Heart left ventricle (tissue), 16 donors: ENCODE measurements at regions not wholly inside any gene's neighbourhood (a gene's known extent, or its start where the extent isn't known, plus 50 kb on each side); places are given as distances from the start of the nearest gene placed in this dataset.

ENCODE experiments used
- ATAC-seq, 4 donors: fragments of 200-7000 bp; cut with Tn5 transposase; one replicate each; pipeline ENCODE4 v1.9.1; 2020 to 2022; ENCODE audit warnings: moderate library complexity in 4 of 4, mild to moderate bottlenecking in 3 of 4, moderate number of reproducible peaks in 1 of 4
- DNase-seq, 5 donors: peaks; one replicate each; pipeline ENCODE4 v3.0.0-alpha.2; 2020
- H3K27ac ChIP-seq, 12 donors: fragments of 200-600 bp; sonication (generic) in 4 of 12; one replicate each; pipeline versions ENCODE4 v1.5.0 to v1.8.0; 2016 to 2022; ENCODE audit warnings: mild to moderate bottlenecking in 2 of 12
- H3K27me3 ChIP-seq, 9 donors: fragments of 200-600 bp; sonication (generic) in 2 of 9; one replicate each; pipeline versions ENCODE4 v1.5.1 to v1.8.0; 2016 to 2022; ENCODE audit warnings: mild to moderate bottlenecking in 3 of 9
- H3K36me3 ChIP-seq, 9 donors: fragments of 200-600 bp; sonication (generic) in 2 of 9; one replicate each; pipeline versions ENCODE4 v1.5.0 to v1.8.0; 2018 to 2022; ENCODE audit warnings: mild to moderate bottlenecking in 2 of 9
- H3K4me1 ChIP-seq, 12 donors: fragments of 200-600 bp; sonication (generic) in 4 of 12; one replicate each; pipeline versions ENCODE4 v1.5.0 to v1.8.0; 2016 to 2022; ENCODE audit warnings: mild to moderate bottlenecking in 3 of 12
- H3K4me3 ChIP-seq, 12 donors: fragments of 200-600 bp; sonication (generic) in 4 of 12; one replicate each; pipeline versions ENCODE4 v1.5.0 to v1.8.0; 2017 to 2022; ENCODE audit warnings: mild to moderate bottlenecking in 9 of 12, moderate library complexity in 4 of 12
- H3K9me3 ChIP-seq, 12 donors: fragments of 200-600 bp; sonication (generic) in 4 of 12; one replicate each; pipeline versions ENCODE4 v1.5.0 to v1.8.0; 2016 to 2022; ENCODE audit warnings: mild to moderate bottlenecking in 1 of 12
- CTCF ChIP-seq, 12 donors: fragments of 200-600 bp; sonication (generic) in 4 of 12; IDR thresholded peaks; one replicate each; pipeline versions ENCODE4 v1.5.0 to v1.8.0; 2018 to 2022; ENCODE audit warnings: antibody characterized with exemption in 12 of 12, mild to moderate bottlenecking in 5 of 12
- POLR2A ChIP-seq, 2 donors: fragments of 450-650 bp; IDR thresholded peaks; one replicate each; pipeline ENCODE4 v1.6.1; 2017; ENCODE audit warnings: antibody characterized with exemption in 2 of 2, mild to moderate bottlenecking in 2 of 2, moderate library complexity in 2 of 2
- WGBS, 4 donors: extraction: QIAGEN DNeasy Blood & Tissue Kit in 2 of 4; methylation state at CpG; one replicate each; pipeline versions ENCODE4 v1.1.5 to v1.1.7; 2013 to 2018; 5-methylcytosine and 5-hydroxymethylcytosine counted together
- intact Hi-C, 10 donors: fragments of 100-400 bp; cut with DNase I; formaldehyde crosslinking; loops; one replicate each; pipeline versions ENCODE4 v1.11.1 to v1.14.2; 2022
- donor health status: ischemic (EF 13 %, LVEDD 7.1; RV severe dilation, severe dysfunction).
- donor health status: healthy with polysubstance abuse.
- donor health status: DM: no; HTN: yes; CAD: no.
- donor health status: DM: no; HTN: no; CAD: no.
- donor health status: ischemic (EF 25% LVEDD 6.9; RV normal size, moderate dysfunction).
- donor health status: ischemic (EF 25% LVEDD 5.7; RV mildly dilated, moderate dysfunction).
- donor health status: healthy.
- donor health status: DM: yes; HTN: yes; CAD: no.
- donor health status: ischemic (EF 35%, LVEDD 5.7; RV mildly dilated, moderate dysfunction).
- donor health status: nonischemic (EF 11% LVEDD 7.7; RV severe dilation, severe dysfunction).
- donor health status: DM: yes; HTN: yes; CAD: no.
- donor health status: PGD.
- donor health status: ischemic (EF 29% LVEDD 5.4; RV normal size, mild dysfunction).
- donor health status: nonischemic (EF 23%, LVEDD 6.1; RV moderate dilation, normal function).

GRCh38 chr10:10849306-10849705 is 168.4 kb upstream of the CELF2 start:
- peaks cover 0 to 13% (median 0%) of the 10 kb centered on the region in 12 donors for H3K4me1 ChIP-seq
- 87 to 94% (median 91%) methylated on average over 4 of the region's 4 CpGs for WGBS, 4 donors
- intact Hi-C loops: no loop called here
- no peaks in the 10 kb centered on the region for H3K27me3 ChIP-seq
- H3K27ac ChIP-seq: no peak overlapping the region
- H3K4me3 ChIP-seq: no peak overlapping the region
- ATAC-seq (no peak), DNase-seq (no peak)
- H3K9me3 ChIP-seq: no peaks in the 10 kb centered on the region
- no peaks in the 10 kb centered on the region for H3K36me3 ChIP-seq
- TF ChIP-seq CTCF (IDR thresholded peaks at IDR 0.05) (no peak), POLR2A (IDR thresholded peaks at IDR 0.05) (no peak)

GRCh38 chr10:10850214-10850613 is 167.5 kb upstream of the CELF2 start:
- peak overlapping the region in 4 of 12 donors; percentile 10 to 66 (median 24) for H3K27ac ChIP-seq
- ATAC-seq: peak in 3 of 4 donors; percentile 48 to 72 (median 69)

GRCh38 chr10:10852464-10852863 is 165.2 kb upstream of the CELF2 start:
- no peak overlapping the region for H3K4me3 ChIP-seq
- no peaks in the 10 kb centered on the region for H3K36me3 ChIP-seq
- 85 to 88% (median 86%) methylated on average over 4 of the region's 4 CpGs for WGBS, 4 donors
- no peak for TF ChIP-seq POLR2A (IDR thresholded peaks at IDR 0.05)
- TF ChIP-seq CTCF (IDR thresholded peaks at IDR 0.05): no peak
- no peak for ATAC-seq
- no peaks in the 10 kb centered on the region for H3K27me3 ChIP-seq
- intact Hi-C loops: no loop called here
- H3K9me3 ChIP-seq: no peaks in the 10 kb centered on the region
- DNase-seq: no peak
- H3K4me1 ChIP-seq: peaks cover 0 to 10% (median 0%) of the 10 kb centered on the region in 12 donors
- H3K27ac ChIP-seq: no peak overlapping the region

More at GRCh38 chr10:10850214-10850613, 167.5 kb upstream of the CELF2 start:
- H3K9me3 ChIP-seq: no peaks in the 10 kb centered on the region
- H3K4me1 ChIP-seq: peaks cover 0 to 13% (median 0%) of the 10 kb centered on the region in 12 donors
- H3K36me3 ChIP-seq: no peaks in the 10 kb centered on the region
- H3K4me3 ChIP-seq: no peak overlapping the region
- DNase-seq: no peak
- TF ChIP-seq POLR2A (IDR thresholded peaks at IDR 0.05): no peak
- no peaks in the 10 kb centered on the region for H3K27me3 ChIP-seq
- 72 to 83% (median 75%) methylated on average over 3 of the region's 3 CpGs for WGBS, 4 donors
- intact Hi-C loops: no loop called here

- no peak overlapping the region for H3K27ac ChIP-seq
- H3K27me3 ChIP-seq: no peaks in the 10 kb centered on the region
- peaks cover 0 to 8% (median 0%) of the 10 kb centered on the region in 12 donors for H3K4me1 ChIP-seq
- TF ChIP-seq CTCF (IDR thresholded peaks at IDR 0.05) (no peak), POLR2A (IDR thresholded peaks at IDR 0.05) (no peak)
- ATAC-seq (no peak), DNase-seq (no peak)
- intact Hi-C loops: no loop called here
- H3K4me3 ChIP-seq: no peak overlapping the region
- H3K36me3 ChIP-seq: no peaks in the 10 kb centered on the region
- no peaks in the 10 kb centered on the region for H3K9me3 ChIP-seq
- WGBS, 4 donors: 94 to 97% (median 97%) methylated on average over 3 of the region's 3 CpGs
Observed at GRCh38 chr10:10853954-10854353, 163.7 kb upstream of the CELF2 start.

- Histone ChIP-seq H3K4me3 (no peak overlapping the region), H3K27ac (no peak overlapping the region), H3K27me3 (no peaks in the 10 kb centered on the region), H3K36me3 (no peaks in the 10 kb centered on the region), H3K9me3 (no peaks in the 10 kb centered on the region), H3K4me1 (peaks cover 0 to 10% (median 0%) of the 10 kb centered on the region in 12 donors)
- TF ChIP-seq POLR2A (IDR thresholded peaks at IDR 0.05): no peak
- no peak for TF ChIP-seq CTCF (IDR thresholded peaks at IDR 0.05)
- DNase-seq (no peak), ATAC-seq (no peak)
- intact Hi-C loops: no loop called here
- WGBS, 4 donors: 75 to 88% (median 82%) methylated on average over 4 of the region's 4 CpGs
Observed at GRCh38 chr10:10854725-10855124, 162.9 kb upstream of the CELF2 start.
